Left hindlimb (tissue), 1 donor: ENCODE measurements at regions not wholly inside any gene's neighbourhood (a gene's known extent, or its start where the extent isn't known, plus 50 kb on each side); places are given as distances from the start of the nearest gene placed in this dataset.

Experiments used
- DNase-seq: peaks from one replicate; pipeline ENCODE4 v3.0.0-alpha.2; 2018

DNA sequence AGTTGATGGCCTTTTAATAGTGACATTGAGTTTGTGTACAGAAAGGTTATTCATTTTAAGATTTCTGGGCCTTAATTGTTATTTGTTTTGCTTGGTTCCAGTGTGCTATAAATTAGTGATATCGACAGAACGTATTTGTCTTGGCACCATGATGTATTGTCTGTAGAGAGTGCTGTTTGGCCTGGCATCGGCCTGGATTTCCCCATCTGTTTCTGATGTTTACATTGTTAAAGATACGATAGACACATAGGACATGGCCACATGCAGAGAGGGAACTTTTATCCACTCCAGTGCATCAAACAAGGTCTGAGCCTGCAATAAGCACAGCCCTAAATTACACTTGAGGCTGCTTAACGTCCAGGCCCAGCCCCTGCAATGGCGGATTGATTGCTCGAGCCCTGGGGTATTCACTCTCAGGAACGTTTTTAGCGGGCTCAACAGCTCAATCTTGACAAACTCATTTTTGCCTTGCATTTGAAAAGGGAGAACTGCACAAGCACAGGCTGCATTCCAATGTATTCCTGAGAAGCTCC lies 144.7 kb downstream of the SLC4A3 start:
- DNase-seq, result no peak

DNA sequence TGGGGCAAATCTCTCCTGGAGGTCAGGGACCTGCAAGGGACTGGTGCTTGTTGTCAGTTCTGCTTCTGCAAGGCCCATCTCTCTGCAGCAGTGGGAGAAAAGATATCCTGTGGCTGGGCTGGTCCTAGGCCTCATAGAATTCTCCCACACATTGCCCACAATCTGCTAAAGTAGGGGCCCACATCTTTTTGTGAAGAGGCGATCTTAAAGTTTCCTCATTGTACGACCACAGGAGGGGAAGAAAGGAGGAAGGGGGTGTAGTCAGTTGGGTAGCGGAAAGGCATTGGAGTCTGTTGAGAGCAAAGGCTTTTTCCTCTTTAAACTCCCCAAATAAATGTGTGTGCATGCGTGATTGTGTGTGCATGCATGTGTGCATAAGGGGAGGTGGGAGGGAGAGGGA lies 145.3 kb downstream of the SLC4A3 start:
- no peak for DNase-seq

DNA sequence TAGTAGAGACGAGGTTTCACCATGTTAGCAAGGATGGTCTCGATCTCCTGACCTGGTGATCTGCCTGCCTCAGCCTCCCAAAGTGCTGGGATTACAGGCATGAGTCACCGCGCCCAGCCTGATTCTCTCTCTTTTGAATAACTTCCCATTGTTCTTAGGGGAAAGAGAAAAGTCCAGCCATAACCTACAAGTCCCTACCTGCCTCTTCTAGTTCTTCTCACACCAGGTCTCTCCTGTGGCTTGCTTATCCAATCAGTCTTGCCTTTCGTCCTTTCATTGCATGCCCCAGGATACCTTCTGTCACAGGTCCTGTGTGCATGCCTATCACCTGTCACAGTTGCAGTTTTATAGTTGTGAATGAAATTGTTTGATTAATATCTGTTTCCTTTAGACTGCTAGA lies 148.1 kb downstream of the SLC4A3 start:
- no peak for DNase-seq

DNA sequence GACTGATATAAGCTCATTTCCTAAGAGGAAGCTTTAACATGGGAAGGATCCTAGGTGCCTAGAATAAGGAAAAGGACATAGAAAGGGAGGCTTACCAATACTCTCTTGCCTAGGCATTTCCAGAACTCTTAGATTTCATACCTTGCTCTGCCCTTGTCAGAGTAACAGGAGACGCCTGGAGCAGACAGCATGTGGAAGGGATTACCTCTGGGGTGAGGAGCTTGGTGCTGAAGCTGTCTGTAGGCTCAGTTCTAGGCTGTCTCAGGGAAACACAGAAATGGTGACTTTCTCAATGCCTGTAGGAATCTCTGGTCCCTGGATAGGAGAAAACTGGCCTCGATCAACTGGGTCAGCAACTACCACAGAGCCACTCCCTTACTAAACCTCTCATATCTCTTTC lies 150.0 kb downstream of the SLC4A3 start:
- no peak for DNase-seq

DNA sequence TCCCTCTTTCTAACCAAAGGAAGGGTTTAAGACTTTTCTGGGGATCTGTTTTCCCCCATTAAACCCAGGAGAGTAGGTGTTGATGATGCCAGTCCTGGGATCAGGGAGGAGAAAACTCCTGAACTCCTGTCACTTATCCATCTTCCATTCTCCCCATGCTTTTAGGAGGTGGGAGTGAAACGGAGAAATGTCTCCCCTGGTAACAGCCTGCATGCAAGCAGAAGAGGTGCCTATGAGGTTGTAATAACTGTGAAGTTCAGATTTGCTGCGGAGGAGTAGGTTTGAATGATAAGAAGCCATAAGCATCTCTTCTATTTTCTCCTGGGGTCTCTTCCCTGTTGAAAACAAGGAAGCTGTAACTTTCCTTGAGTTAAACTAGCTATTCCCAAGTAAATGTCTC lies 150.8 kb downstream of the SLC4A3 start:
- DNase-seq, result no peak

DNA sequence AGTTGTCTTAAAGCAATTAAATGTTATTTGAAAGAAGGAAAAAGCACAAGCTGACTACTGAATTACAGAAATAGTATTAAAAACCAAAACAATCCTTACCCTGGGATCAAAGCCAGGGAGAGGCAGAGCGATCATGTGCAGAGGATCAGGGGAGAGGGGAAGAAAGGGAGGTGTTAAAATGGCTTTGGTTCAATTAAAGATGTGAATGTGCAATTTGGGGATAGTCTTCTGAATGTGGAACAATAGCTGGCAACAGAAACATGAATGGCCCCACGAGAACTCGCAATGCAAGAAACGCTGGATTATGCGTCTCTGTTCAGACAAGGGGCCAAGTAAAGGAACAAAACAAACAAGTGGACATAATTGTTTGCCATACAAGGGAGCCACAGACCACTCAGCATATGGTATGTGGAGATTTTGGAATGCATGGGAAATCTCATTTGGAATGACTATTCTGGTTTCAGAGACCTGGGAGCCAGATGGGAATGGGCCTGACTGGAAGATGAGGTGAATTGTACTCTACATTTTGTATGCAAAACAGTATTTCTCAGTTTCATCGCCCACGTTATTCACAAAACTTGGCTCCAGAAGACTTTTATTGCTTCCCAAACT lies 155.4 kb downstream of the SLC4A3 start:
- peak; percentile 68 for DNase-seq

DNA sequence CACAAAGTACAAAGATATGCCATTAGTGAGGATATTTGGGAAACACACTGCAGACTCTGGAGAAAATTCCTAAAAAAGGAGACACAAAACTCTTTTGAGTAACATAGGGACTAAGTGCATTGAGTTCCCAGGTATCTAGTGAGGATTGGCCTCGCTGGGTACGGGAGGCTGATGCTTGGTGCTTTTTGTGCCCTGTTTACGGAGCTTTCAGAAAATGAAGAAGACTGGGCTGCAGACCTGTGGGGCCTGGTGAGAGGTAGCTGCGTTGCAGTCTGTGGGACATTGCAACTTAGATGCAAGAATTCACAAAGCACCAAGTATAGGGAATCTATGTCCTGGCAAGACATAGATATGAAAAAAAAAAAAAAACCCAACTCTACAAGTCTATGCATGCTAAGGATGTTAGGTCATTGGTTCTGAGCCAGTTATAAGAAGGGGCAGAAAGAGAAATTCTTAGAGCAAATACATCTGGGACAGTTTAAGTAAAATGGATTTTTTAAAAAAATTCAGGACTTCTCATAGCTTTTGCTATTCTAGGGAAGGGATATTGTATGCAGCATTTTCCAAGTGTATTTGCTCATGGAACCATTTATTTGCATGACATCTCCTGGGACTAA lies 156.0 kb downstream of the SLC4A3 start:
- DNase-seq, result peak; percentile 34

DNA sequence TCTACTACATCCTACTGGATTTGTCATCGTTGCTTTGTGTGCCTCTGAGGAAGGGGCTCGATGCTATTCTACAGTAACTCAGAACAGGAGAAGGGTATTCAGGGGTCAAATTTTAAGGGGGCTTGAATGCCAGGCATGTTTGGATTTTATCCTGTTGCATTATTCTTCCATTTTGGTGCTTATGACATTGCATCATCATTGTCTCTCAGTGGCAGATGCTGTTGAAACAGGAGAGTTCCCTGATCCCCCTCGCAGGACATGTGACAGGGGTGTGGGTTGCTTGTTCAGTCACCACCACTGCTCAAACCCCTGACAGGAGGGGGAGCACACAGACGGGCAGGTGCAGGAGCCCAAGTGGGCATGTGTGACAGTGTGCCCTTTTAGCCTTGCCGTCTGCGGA lies 156.7 kb downstream of the SLC4A3 start:
- no peak for DNase-seq

DNA sequence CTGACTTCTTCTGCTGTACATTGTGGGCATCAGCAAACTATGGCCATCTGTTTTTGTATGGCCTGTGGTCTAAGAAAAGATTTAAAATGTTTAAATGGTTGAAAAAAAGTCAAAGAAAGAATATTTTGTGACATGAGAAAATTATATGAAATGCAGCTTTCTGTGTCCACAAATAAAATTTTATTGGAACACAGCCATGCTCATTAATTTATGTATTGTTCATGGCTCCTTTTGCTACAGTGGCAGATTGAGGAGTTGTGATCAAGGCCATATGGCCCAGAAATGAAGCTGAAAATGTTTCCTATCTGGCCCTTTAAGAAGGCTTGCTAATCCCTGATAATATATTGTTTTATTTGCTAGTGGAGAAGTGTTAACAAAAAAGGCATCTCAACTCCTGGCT lies 162.0 kb downstream of the SLC4A3 start:
- no peak for DNase-seq

DNA sequence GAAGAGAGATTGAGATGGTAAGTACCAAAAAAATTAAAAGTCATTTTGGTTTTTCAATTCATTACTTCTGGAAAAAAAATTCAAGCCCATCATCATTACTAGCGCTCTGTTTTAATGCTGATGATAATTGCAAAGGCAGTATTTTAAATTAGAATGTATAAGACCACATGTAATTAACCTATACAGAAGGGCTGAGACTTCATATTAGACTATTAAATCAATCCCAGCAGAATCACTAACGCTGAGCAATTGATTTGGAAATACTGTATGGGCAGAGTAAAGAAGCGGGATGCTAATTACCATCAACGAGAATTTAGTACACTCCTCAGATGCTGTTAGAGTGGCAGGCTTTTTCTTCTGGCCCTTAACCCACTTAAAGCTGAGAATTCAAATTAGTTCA lies 165.0 kb downstream of the SLC4A3 start:
- DNase-seq, result no peak

DNA sequence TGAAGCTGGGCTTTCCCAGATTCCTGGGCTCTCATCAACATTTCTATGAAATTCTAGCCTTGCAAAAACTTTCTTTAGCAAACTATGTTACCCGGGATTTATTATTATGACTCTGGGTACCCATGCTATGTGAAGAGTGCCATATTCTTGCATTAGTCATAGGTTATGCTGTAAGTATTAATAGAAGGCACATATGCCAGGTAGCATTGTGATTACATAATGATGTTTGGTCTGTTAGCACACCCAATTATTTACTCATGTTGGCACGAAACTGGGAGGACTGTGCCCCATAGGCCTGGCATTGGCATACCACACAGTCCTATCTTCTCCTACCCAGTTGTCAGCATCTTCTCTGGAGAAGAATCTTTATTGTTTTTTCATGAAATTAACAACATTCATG lies 171.0 kb downstream of the SLC4A3 start:
- no peak for DNase-seq

DNA sequence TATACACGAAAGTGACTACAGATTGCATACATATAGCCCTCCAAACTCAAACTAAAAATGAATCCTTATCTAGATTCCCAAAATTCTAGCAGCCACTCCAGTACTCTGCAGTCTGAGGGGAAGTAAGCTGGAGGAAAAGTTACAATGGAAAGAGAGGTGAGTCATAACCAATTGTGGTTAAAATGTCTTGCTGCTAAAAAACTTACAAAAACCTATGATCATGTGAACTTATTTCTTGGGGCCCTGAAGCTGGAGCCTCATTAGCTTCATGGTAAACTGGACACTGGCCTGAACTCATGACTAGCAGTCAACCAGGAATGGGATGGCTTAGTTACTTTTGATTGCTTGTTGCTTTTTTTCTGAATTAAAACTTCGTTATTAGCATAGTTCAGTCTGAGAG lies 175.9 kb downstream of the SLC4A3 start:
- DNase-seq, result no peak

DNA sequence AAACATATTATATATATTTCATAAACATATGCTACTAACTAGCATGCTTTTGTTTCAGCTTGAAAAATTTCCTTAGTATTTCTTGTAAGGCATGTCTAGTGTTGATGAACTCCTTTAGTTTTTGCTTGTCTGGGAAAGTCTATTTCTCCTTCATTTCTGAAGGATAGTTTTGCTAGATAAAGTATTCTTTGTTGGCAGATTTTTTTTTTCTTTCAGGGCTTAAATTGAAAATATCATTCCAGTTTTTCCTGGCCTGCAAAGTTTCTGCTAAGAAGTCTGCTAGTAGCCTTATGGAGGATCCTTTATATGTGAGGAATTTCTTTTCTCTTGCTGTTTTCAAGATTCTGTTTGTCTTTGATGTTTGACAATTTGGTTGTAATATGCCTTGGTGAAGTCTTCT lies 183.5 kb downstream of the SLC4A3 start:
- no peak for DNase-seq

DNA sequence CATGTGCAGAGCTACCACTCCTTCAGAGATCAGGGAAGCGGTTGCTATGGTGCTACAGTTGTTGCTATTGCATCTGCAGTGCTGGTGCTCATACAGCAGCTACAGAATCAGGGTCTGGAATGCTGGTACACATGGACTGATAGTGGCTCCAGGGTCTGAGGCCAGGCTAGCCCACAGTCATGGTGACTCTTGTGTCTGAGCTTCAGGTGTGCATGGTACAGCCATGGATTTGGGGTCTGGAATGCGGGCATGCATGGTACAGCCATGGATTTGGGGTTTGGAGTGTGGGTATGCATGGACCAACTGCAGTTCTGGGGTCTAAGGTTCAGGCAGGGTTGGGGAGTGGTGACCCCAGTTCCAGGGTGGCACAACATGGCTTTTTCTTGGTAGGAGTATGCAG lies 185.2 kb downstream of the SLC4A3 start:
- no peak for DNase-seq

DNA sequence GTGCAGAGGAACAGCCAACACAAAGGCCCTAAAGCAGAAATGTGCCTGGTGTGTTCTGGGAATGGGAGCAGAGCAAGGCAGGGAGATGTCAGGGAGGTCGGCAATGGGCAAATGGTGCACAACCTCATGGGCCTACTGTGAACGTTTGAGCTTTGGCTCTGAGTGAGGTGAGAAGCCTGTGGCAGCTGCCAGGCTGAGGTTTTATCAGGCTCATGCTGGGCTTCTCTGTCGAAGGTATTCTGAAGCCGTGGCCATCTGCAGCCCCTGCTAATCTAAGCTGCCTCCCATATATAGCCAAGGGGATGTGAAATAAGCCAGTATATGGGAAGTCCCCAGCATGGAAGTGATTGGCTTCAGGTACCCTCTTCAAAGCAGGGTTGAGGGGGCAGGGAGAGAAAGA lies 193.3 kb downstream of the SLC4A3 start:
- no peak for DNase-seq

DNA sequence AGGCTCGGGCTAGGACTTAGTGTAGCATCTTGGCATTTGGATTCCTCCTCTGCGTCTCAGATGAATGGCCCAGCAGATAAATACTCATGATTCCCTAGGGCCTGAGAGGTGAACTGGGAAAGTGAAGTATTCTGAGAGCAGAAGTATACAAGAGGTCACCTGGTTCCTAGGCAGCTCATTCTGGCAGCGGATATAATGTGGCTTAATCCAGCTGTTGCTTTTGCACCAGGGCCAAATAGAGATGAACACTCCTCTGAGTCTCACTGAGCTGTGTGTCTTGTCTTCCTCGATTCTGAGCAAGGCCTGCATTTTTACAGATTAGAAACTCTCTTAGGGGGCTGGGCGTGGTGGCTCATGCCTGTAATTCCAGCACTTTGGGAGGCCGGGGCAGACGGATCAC lies 196.1 kb downstream of the SLC4A3 start:
- DNase-seq, result no peak

DNA sequence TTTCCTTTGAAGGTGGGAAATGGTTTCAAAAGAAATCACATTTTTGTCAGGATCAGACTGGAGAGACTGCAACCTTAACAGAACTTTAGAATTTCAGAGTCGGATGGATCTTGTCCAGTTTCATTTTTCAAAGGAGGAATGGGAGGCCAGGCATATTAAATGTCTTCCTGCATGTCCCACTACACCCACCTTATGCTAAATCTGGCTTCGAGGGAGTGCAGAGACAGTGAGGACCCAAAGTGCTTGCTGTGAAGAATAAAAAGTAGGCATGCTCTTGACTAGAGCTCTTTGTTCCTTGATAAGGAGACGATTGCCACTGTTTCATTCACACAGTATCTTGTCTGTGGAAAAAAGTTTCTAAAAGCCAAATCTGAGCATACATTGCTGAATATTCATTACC lies 197.6 kb downstream of the SLC4A3 start:
- no peak for DNase-seq

DNA sequence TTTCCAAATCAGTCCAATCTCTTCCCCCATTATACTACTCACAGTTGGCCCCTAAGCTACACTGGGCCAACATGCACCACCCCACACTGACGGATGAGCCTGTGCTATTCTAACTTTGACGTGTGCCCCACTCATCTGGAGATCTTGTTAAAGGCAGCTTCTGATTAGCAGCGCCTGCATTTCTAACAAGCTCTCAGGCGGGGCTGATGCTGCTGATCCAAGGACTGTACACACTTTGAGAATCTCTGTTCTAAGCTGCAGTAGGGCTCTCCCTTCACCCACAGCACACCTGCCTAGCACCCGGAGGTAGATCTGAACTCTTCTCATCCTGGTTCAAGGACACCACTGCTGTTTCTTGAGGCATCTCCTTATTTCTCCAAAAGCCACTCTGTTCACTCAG lies 200.7 kb downstream of the SLC4A3 start:
- no peak for DNase-seq

DNA sequence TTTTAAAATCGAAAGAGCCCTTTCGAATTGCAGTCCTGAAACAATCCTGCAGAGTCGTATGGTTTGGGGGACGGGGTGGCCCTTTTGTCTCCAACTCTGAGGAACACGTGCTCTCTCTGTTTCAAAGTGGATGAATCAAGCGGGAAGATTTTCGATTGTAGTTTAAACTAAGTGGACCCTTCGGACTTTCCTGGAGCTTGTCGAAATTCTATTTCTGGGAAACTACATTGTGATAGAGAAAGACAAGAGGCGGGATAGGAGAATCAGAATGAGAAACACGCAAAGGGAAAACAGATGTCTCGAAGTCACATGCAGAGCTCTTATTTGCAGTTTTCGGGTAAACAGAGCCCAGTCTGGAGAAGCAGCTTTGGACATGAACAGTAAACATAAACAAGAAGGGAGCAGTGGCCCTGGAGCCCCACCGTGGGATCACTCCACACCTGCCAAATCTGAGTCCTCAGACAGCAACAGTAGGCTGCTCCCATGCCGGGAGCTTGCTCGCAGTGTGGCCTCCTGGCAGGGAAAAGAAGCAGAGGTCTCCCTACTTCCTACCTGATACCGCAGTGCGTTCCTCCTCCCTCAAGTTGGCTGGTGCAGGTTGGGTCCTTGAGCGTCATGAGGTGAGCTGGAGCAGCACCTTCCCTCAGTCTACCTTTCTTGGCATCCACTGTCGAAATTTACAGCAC lies 202.4 kb downstream of the SLC4A3 start:
- DNase-seq, result peak; percentile 35

DNA sequence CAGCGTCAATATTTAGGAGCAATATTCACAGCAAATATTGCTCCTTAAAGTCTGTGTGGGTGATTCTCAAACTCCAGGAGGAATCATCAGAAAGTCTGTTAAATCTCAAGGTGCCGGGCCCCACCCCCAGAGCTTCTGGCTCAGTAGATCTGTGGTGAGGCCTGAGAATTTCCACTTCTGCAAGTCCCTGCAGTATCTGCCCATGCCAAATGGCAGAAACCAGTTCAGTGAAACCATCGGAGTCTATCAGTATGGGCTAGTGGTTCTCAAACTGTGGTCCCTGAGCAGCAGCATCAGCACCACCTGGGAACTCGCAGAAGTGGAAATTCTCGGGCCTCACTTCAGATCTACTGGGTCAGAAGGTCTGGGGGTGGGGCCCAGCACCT lies 202.9 kb downstream of the SLC4A3 start:
- DNase-seq, result no peak

DNA sequence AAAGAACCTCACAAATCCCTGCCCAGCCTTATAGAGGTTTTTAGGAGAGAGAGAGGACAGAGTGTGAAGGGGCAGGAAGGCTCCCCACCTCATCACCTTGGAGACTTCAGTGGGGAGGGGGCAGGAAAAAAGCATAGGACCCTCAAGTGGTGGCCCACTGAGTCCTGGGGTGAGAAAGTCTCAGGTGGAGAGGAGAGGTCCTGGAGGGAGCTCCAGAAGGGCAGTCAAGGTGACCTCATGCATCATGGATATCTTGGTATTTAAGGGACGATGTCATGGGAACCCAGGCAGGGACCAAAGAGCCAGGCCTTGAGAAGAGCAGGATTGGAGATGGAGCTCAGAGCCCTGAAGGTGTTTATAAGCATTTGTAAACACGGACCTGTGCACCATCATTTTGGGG lies 204.5 kb downstream of the SLC4A3 start:
- DNase-seq, result no peak

DNA sequence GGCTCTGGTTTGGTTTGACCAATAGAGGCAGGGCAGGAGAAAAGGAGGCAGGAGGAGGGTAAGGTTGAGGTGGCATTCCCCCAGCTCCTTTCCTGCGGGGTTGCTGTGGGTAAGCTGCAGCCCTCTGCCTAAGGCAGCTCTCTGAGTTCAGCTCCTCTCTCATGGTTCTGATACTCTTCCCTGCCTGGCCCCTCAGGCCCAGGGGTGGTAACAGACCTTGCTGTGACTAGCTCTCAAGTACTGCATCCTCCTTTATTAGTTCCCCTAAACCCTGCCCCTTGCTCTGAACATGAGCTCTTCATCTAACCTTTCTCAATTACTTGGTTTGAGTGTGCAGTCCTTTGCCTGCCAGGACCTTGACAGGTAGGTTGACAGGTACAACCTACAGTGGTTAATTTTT lies 205.5 kb downstream of the SLC4A3 start:
- no peak for DNase-seq

DNA sequence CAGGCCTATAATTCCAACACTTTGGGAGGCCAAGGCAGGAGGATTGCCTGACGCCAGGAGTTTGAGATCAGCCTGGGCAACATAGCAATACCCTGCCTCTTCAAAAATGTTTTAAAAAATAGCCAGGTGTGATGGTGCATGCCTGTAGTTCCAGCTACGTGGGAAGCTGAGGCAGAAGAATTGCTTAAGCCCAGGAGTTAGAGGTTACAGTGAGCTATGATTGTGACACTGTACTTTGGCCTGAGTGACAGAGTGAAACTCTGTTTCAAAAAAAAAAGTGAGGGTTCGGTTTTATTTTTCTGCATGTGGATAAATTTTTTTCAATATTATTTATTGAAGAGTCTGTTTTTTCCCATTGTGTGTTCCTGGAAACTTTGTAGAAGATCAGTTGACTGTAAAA lies 208.1 kb downstream of the SLC4A3 start:
- no peak for DNase-seq

DNA sequence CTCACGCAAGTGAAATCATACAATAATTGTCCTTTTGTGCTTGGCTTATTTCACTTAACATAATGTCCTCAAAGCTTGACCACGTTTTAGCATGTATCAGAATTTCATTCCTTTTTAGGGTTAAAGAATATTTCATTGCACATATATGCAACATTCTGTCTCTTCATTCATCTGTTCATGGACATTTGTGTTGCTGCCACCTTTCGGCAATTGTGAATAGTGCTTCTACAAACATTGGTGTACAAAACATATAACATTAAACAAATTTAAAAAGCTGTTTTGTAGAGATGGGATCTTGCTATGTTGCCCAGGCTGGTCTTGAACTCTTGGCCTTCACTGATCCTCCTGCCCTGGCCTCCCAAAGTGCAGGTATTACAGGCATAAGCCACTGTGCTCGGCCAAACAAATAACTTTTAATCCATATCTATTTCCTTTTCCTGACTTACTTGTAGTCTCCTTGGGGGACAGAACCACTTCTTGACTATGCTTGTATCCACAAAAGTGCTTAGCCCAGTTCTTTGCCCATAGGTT lies 209.3 kb downstream of the SLC4A3 start:
- DNase-seq, result no peak
